NB4 (cell line): ENCODE measurements at regions not wholly inside any gene's neighbourhood (a gene's known extent, or its start where the extent isn't known, plus 50 kb on each side); places are given as distances from the start of the nearest gene placed in this dataset.

Experiments
- DNase-seq: peaks from one replicate; pipeline ENCODE4 v3.0.0; 2010; ENCODE audit warnings: low read depth
- H3K4me3 ChIP-seq: one replicate; pipeline ENCODE4 v1.5.1; 2011; ENCODE audit warnings: mild to moderate bottlenecking, low read depth, low read length, moderate library complexity
- MYC ChIP-seq: IDR thresholded peaks from 2 replicates; pipeline ENCODE4 v1.6.1; 2011; ENCODE audit warnings: low read depth, low read length
- POLR2A ChIP-seq: IDR thresholded peaks from 2 replicates; pipeline ENCODE4 v1.6.1; 2011; ENCODE audit warnings: mild to moderate bottlenecking; ENCODE audit not compliant: insufficient read length; ENCODE audit errors: extremely low read depth
- TF ChIP-seq, protein P1 (sequence below): IDR thresholded peaks from one replicate; pipeline ENCODE4 v1.5.1; 2012; ENCODE audit warnings: low read depth, low read length
- TF ChIP-seq, protein P2 (sequence below): IDR thresholded peaks from 2 replicates; pipeline ENCODE4 v1.6.1; 2011; ENCODE audit warnings: low read depth, low read length

DNA sequence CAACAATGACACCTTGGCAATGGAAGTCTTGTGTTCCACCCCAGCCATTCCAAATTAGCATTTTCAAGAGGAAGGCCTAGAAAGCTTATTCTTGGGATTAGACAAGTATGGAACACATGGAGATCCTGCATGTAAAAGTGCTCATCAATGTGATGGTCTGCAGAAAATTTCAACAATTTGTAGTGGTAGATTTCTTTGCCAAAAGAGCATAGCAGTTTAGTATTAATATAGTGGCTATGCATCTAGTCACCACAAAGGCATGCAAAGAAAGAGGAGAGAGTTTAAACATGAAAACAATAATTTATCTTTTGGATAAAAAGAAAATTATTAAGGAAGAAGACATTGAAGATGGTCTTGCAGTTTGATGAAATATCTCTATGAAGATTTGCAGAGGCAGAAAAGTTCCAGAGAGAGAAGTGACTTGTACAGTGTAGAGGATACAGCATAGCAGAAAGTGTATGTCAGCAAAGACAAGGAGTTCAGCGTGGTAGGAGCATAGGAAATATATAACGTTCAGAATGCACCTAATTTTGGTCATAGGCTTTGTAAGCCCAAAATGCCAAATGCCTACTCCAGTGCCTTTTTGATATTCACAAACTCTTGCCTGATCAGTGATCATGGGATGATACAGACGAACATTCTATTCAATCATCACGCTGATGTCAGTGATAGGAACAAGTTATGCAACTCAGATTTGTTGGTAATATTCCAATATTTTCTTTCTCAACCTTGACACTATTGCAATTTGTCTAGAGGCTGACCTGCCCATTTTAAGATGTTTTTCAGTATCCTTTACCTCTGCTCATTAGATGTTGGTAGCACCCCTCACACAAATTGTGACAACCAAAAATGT lies 727.9 kb upstream of the SOX9 start:
- no peak overlapping the region for H3K4me3 ChIP-seq
- DNase-seq, result no peak
- TF ChIP-seq, protein P1, sequence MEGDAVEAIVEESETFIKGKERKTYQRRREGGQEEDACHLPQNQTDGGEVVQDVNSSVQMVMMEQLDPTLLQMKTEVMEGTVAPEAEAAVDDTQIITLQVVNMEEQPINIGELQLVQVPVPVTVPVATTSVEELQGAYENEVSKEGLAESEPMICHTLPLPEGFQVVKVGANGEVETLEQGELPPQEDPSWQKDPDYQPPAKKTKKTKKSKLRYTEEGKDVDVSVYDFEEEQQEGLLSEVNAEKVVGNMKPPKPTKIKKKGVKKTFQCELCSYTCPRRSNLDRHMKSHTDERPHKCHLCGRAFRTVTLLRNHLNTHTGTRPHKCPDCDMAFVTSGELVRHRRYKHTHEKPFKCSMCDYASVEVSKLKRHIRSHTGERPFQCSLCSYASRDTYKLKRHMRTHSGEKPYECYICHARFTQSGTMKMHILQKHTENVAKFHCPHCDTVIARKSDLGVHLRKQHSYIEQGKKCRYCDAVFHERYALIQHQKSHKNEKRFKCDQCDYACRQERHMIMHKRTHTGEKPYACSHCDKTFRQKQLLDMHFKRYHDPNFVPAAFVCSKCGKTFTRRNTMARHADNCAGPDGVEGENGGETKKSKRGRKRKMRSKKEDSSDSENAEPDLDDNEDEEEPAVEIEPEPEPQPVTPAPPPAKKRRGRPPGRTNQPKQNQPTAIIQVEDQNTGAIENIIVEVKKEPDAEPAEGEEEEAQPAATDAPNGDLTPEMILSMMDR, result no peak
- TF ChIP-seq MYC, result no peak
- TF ChIP-seq POLR2A, result no peak
- TF ChIP-seq, protein P2, sequence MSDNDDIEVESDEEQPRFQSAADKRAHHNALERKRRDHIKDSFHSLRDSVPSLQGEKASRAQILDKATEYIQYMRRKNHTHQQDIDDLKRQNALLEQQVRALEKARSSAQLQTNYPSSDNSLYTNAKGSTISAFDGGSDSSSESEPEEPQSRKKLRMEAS, result no peak

DNA sequence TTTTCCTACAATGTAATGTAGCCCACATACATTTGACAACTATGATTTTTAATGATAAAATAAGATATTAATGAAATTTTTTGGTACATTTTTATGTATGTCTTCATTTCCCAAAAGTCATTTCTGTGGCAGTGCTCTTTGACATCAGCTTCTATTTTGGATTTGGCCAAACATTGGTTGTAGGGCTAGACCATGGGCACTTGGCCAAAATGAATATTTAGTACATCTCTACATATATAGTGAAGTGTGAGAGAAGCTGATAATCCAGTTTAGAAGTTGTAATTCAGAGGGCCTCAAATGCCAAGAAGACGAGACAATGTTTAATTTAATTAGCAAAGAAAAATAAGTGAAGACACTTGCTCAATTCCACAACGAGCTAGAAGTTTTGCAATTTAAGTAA lies 724.9 kb upstream of the SOX9 start:
- TF ChIP-seq POLR2A, result no peak
- no peak for TF ChIP-seq MYC
- TF ChIP-seq, protein P2, result no peak
- TF ChIP-seq, protein P1, result no peak
- no peak overlapping the region for H3K4me3 ChIP-seq
- no peak for DNase-seq

DNA sequence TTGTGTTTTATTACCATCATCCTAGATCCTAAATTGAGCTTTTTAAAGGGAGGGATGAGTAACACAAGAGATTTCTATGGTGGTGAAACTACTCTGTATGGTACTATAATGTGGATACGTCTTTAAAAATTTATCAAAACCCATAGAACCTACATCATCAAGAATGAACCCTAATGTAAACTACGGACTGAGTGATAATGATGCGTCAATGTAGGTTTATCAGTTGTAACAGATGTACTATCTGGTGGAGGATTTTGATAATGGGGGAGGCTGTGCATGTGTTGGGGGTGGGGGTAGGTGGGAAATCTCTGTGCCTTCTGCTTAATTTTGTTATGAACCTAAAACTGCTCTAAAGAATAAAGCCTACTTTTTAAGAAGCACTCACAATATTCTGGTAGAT lies 724.1 kb upstream of the SOX9 start:
- H3K4me3 ChIP-seq, result no peak overlapping the region
- TF ChIP-seq MYC (no peak), POLR2A (no peak)
- TF ChIP-seq, protein P1, result no peak
- TF ChIP-seq, protein P2, result no peak
- no peak for DNase-seq

DNA sequence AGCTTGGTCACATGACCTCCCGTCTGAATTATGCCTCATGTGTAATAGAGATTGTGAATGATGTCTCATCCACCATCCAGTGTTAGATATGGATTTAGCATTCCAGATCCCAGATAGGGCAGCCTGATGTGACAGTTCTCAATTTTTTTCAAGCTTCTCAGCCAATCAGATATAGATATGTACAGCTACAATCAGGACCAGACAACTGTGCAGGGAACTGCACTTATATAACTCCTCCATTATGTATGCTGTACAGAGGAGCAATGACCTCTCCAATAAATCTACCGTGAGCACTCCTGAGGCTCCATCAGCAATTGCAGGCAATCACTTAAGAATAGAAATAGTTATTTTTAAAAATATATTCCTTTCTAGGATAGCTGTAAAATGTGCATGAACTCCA lies 722.8 kb upstream of the SOX9 start:
- no peak for DNase-seq
- TF ChIP-seq, protein P1, result no peak
- TF ChIP-seq POLR2A (no peak), MYC (no peak)
- TF ChIP-seq, protein P2, result no peak
- no peak overlapping the region for H3K4me3 ChIP-seq

DNA sequence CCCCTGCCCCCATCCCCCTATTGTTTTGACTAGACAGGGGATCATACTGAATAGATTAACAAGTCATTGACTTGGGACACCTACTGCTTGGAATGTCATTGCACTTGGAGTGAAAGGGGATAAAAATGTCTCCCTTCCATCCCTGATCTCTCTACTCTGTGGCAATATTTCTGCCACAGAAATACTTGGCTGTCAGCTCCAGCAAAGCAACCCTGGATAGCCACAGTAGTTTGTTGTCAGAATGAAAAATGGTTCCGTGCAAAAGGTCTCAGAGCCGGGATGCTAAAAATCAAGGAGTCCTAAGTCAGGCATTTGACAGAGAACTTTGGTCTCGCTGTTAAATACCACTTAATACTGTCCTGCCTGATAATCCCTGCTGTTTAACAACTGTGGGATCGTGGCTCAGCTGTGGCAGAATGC lies 722.0 kb upstream of the SOX9 start:
- TF ChIP-seq, protein P2, result no peak
- H3K4me3 ChIP-seq, result no peak overlapping the region
- DNase-seq, result no peak

DNA sequence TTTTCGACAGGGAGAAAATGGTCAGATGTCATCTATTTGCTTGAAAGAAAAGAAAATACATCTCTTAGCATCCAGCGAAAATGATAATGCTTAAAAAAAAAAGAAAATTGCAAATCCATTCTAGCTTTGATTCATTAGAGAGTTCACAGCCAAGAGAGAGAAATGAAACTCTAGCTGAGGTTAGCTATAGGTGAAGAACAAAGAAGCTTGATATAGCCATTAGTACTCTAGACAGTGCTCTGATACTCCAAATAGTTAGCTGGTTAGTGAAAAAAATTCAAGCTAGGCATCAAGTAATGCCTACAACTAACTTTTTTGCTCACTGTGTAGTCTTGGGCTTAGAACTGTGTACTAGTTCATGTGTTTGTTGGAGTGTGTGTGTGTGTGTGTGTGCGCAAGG lies 721.6 kb upstream of the SOX9 start:
- TF ChIP-seq POLR2A (no peak), MYC (no peak)
- TF ChIP-seq, protein P2, result no peak
- TF ChIP-seq, protein P1, result no peak
- DNase-seq, result no peak

More for the DNA sequence above, 721.6 kb upstream of the SOX9 start:
- no peak overlapping the region for H3K4me3 ChIP-seq
